ENCODE measurements at regions not wholly inside any gene's neighbourhood (a gene's known extent, or its start where the extent isn't known, plus 50 kb on each side); places are given as distances from the start of the nearest gene placed in this dataset.

- TF ChIP-seq CTCF (conservative IDR thresholded peaks at IDR 0.05) = no peak
- no peak for TF ChIP-seq ZFX (IDR thresholded peaks at IDR 0.05)
Measured at GRCh38 chr6:3633711-3634110, 117.8 kb downstream of the PXDC1 start.
